OCI-LY1 (cell line): ENCODE measurements at regions not wholly inside any gene's neighbourhood (a gene's known extent, or its start where the extent isn't known, plus 50 kb on each side); places are given as distances from the start of the nearest gene placed in this dataset.

Experiments used
- EZH2 ChIP-seq: fragments of 200-600 bp; sonication (generic), shearing (Covaris generic); IDR thresholded peaks from 2 replicates; pipeline ENCODE4 v1.8.0; 2017; ENCODE audit warnings: borderline replicate concordance, mixed run types, mild to moderate bottlenecking, antibody characterized with exemption, low read length, moderate library complexity, mixed read lengths
- TF ChIP-seq, protein P1 (sequence below): fragments of 200-600 bp; sonication (generic), shearing (Covaris generic); IDR thresholded peaks from 2 replicates; pipeline ENCODE4 v1.5.1; 2017; ENCODE audit warnings: mild to moderate bottlenecking, antibody characterized with exemption, low read length, moderate library complexity, mixed read lengths

DNA sequence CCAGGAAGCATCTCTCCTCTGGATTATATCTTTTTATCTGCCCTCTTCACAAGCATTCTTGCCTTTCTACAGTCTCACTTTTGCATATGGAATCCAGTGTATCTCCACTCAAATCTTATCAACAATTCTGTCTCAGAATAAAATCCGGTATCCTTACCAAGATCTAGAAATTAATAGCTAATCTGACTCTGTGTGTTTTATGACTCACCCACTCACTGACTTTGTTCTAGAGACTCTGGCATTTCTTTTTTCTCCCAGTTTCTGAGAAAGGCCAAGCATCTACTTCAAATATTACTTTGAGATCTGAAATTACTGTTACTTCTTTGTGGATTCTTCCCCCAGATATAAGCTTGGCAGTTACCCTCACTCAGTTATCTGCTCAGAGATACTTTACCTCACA is 913.5 kb upstream of the ATXN8OS start:
- TF ChIP-seq EZH2 = no peak
- TF ChIP-seq, protein P1, sequence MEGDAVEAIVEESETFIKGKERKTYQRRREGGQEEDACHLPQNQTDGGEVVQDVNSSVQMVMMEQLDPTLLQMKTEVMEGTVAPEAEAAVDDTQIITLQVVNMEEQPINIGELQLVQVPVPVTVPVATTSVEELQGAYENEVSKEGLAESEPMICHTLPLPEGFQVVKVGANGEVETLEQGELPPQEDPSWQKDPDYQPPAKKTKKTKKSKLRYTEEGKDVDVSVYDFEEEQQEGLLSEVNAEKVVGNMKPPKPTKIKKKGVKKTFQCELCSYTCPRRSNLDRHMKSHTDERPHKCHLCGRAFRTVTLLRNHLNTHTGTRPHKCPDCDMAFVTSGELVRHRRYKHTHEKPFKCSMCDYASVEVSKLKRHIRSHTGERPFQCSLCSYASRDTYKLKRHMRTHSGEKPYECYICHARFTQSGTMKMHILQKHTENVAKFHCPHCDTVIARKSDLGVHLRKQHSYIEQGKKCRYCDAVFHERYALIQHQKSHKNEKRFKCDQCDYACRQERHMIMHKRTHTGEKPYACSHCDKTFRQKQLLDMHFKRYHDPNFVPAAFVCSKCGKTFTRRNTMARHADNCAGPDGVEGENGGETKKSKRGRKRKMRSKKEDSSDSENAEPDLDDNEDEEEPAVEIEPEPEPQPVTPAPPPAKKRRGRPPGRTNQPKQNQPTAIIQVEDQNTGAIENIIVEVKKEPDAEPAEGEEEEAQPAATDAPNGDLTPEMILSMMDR = no peak
